ENCODE measurements at regions not wholly inside any gene's neighbourhood (a gene's known extent, or its start where the extent isn't known, plus 50 kb on each side); places are given as distances from the start of the nearest gene placed in this dataset.

GRCh38 chr11:69355346-69355940 is 61.5 kb downstream of the MYEOV start:
- no peak overlapping the region for H3K27ac ChIP-seq (ENCODE audit: low read depth in 1 of 2, low read length in 1 of 2)
- H3K36me3 ChIP-seq (ENCODE audit: control insufficient read depth in 2 of 2, insufficient read depth in 2 of 2, low read length in 1 of 2): no peaks in the 10 kb centered on the region
- DNase-seq (ENCODE audit: low read depth in 6 of 9, low spot score in 9 of 9): no peak
- no peak overlapping the region for H3K4me3 ChIP-seq (ENCODE audit: low read length in 2 of 2)
- H3K4me1 ChIP-seq (ENCODE audit: control insufficient read depth in 2 of 2, insufficient read depth in 2 of 2, low read length in 2 of 2): no peaks in the 10 kb centered on the region
- WGBS: 94% methylated on average over 10 of the region's 10 CpGs
- H3K9me3 ChIP-seq (ENCODE audit: control insufficient read depth in 2 of 2, insufficient read depth in 1 of 2, low read length in 1 of 2): peaks cover 2 to 3% of the 10 kb centered on the region in 2 donors
- H3K27me3 ChIP-seq (ENCODE audit: control insufficient read depth in 2 of 2, insufficient read depth in 1 of 2, low read length in 1 of 2): peaks cover 0 to 2% of the 10 kb centered on the region in 2 donors

- Histone ChIP-seq H3K9me3 (ENCODE audit: control insufficient read depth in 2 of 2, insufficient read depth in 1 of 2, low read length in 1 of 2) (peaks cover 2 to 3% of the 10 kb centered on the region in 2 donors), H3K27me3 (ENCODE audit: control insufficient read depth in 2 of 2, insufficient read depth in 1 of 2, low read length in 1 of 2) (peaks cover 0 to 2% of the 10 kb centered on the region in 2 donors), H3K4me1 (ENCODE audit: control insufficient read depth in 2 of 2, insufficient read depth in 2 of 2, low read length in 2 of 2) (no peaks in the 10 kb centered on the region), H3K27ac (ENCODE audit: low read depth in 1 of 2, low read length in 1 of 2) (no peak overlapping the region), H3K36me3 (ENCODE audit: control insufficient read depth in 2 of 2, insufficient read depth in 2 of 2, low read length in 1 of 2) (no peaks in the 10 kb centered on the region), H3K4me3 (ENCODE audit: low read length in 2 of 2) (no peak overlapping the region)
- no peak for DNase-seq (ENCODE audit: low read depth in 6 of 9, low spot score in 9 of 9)
- 94% methylated on average over 8 of the region's 8 CpGs for WGBS
Observed at GRCh38 chr11:69355959-69356702, 62.2 kb downstream of the MYEOV start.

GRCh38 chr11:69356703-69357457 is 62.9 kb downstream of the MYEOV start:
- DNase-seq (ENCODE audit: low read depth in 6 of 9, low spot score in 9 of 9): no peak
- Histone ChIP-seq H3K36me3 (ENCODE audit: control insufficient read depth in 2 of 2, insufficient read depth in 2 of 2, low read length in 1 of 2) (no peaks in the 10 kb centered on the region), H3K9me3 (ENCODE audit: control insufficient read depth in 2 of 2, insufficient read depth in 1 of 2, low read length in 1 of 2) (peaks cover 2 to 3% of the 10 kb centered on the region in 2 donors), H3K4me3 (ENCODE audit: low read length in 2 of 2) (no peak overlapping the region), H3K27me3 (ENCODE audit: control insufficient read depth in 2 of 2, insufficient read depth in 1 of 2, low read length in 1 of 2) (peaks cover 0 to 2% of the 10 kb centered on the region in 2 donors), H3K4me1 (ENCODE audit: control insufficient read depth in 2 of 2, insufficient read depth in 2 of 2, low read length in 2 of 2) (no peaks in the 10 kb centered on the region), H3K27ac (ENCODE audit: low read depth in 1 of 2, low read length in 1 of 2) (no peak overlapping the region)
- WGBS: 93% methylated on average over 15 of the region's 15 CpGs

- Histone ChIP-seq H3K27me3 (ENCODE audit: control insufficient read depth in 2 of 2, insufficient read depth in 1 of 2, low read length in 1 of 2) (peaks cover 0 to 2% of the 10 kb centered on the region in 2 donors), H3K4me3 (ENCODE audit: low read length in 2 of 2) (no peak overlapping the region), H3K4me1 (ENCODE audit: control insufficient read depth in 2 of 2, insufficient read depth in 2 of 2, low read length in 2 of 2) (no peaks in the 10 kb centered on the region), H3K27ac (ENCODE audit: low read depth in 1 of 2, low read length in 1 of 2) (no peak overlapping the region), H3K9me3 (ENCODE audit: control insufficient read depth in 2 of 2, insufficient read depth in 1 of 2, low read length in 1 of 2) (peaks cover 2 to 3% of the 10 kb centered on the region in 2 donors), H3K36me3 (ENCODE audit: control insufficient read depth in 2 of 2, insufficient read depth in 2 of 2, low read length in 1 of 2) (no peaks in the 10 kb centered on the region)
- WGBS: 92% methylated on average over 18 of the region's 18 CpGs
- DNase-seq (ENCODE audit: low read depth in 6 of 9, low spot score in 9 of 9): no peak
Observed at GRCh38 chr11:69357458-69358397, 63.8 kb downstream of the MYEOV start.

GRCh38 chr11:69358398-69359020 is 64.6 kb downstream of the MYEOV start:
- peaks cover 2 to 3% of the 10 kb centered on the region in 2 donors for H3K9me3 ChIP-seq (ENCODE audit: control insufficient read depth in 2 of 2, insufficient read depth in 1 of 2, low read length in 1 of 2)
- H3K27ac ChIP-seq (ENCODE audit: low read depth in 1 of 2, low read length in 1 of 2): no peak overlapping the region
- peaks cover 0 to 2% of the 10 kb centered on the region in 2 donors for H3K27me3 ChIP-seq (ENCODE audit: control insufficient read depth in 2 of 2, insufficient read depth in 1 of 2, low read length in 1 of 2)
- H3K4me3 ChIP-seq (ENCODE audit: low read length in 2 of 2): no peak overlapping the region
- no peaks in the 10 kb centered on the region for H3K4me1 ChIP-seq (ENCODE audit: control insufficient read depth in 2 of 2, insufficient read depth in 2 of 2, low read length in 2 of 2)
- no peaks in the 10 kb centered on the region for H3K36me3 ChIP-seq (ENCODE audit: control insufficient read depth in 2 of 2, insufficient read depth in 2 of 2, low read length in 1 of 2)
- no peak for DNase-seq (ENCODE audit: low read depth in 6 of 9, low spot score in 9 of 9)
- 95% methylated on average over 8 of the region's 8 CpGs for WGBS

- no peak overlapping the region for H3K27ac ChIP-seq (ENCODE audit: low read depth in 1 of 2, low read length in 1 of 2)
- DNase-seq (ENCODE audit: low read depth in 6 of 9, low spot score in 9 of 9): no peak
- WGBS: 92% methylated on average over 5 of the region's 5 CpGs
Observed at GRCh38 chr11:69359735-69360480, 66.0 kb downstream of the MYEOV start.

GRCh38 chr11:69360606-69361005 is 66.7 kb downstream of the MYEOV start:
- DNase-seq (ENCODE audit: low read depth in 6 of 9, low spot score in 9 of 9): no peak
- Histone ChIP-seq H3K36me3 (ENCODE audit: control insufficient read depth in 2 of 2, insufficient read depth in 2 of 2, low read length in 1 of 2) (no peaks in the 10 kb centered on the region), H3K4me3 (ENCODE audit: low read length in 2 of 2) (no peak overlapping the region), H3K27me3 (ENCODE audit: control insufficient read depth in 2 of 2, insufficient read depth in 1 of 2, low read length in 1 of 2) (no peaks in the 10 kb centered on the region), H3K9me3 (ENCODE audit: control insufficient read depth in 2 of 2, insufficient read depth in 1 of 2, low read length in 1 of 2) (peaks cover 2 to 3% of the 10 kb centered on the region in 2 donors), H3K27ac (ENCODE audit: low read depth in 1 of 2, low read length in 1 of 2) (no peak overlapping the region), H3K4me1 (ENCODE audit: control insufficient read depth in 2 of 2, insufficient read depth in 2 of 2, low read length in 2 of 2) (no peaks in the 10 kb centered on the region)
- 99% methylated on average over 3 of the region's 3 CpGs for WGBS

More at GRCh38 chr11:69359735-69360480, 66.0 kb downstream of the MYEOV start:
- Histone ChIP-seq H3K36me3 (ENCODE audit: control insufficient read depth in 2 of 2, insufficient read depth in 2 of 2, low read length in 1 of 2) (no peaks in the 10 kb centered on the region), H3K4me3 (ENCODE audit: low read length in 2 of 2) (no peak overlapping the region), H3K4me1 (ENCODE audit: control insufficient read depth in 2 of 2, insufficient read depth in 2 of 2, low read length in 2 of 2) (no peaks in the 10 kb centered on the region), H3K9me3 (ENCODE audit: control insufficient read depth in 2 of 2, insufficient read depth in 1 of 2, low read length in 1 of 2) (peaks cover 2 to 3% of the 10 kb centered on the region in 2 donors), H3K27me3 (ENCODE audit: control insufficient read depth in 2 of 2, insufficient read depth in 1 of 2, low read length in 1 of 2) (peaks cover 0 to 2% of the 10 kb centered on the region in 2 donors)

- 96% methylated on average over 6 of the region's 6 CpGs for WGBS
- Histone ChIP-seq H3K27ac (ENCODE audit: low read depth in 1 of 2, low read length in 1 of 2) (no peak overlapping the region), H3K9me3 (ENCODE audit: control insufficient read depth in 2 of 2, insufficient read depth in 1 of 2, low read length in 1 of 2) (peaks cover 2 to 3% of the 10 kb centered on the region in 2 donors), H3K36me3 (ENCODE audit: control insufficient read depth in 2 of 2, insufficient read depth in 2 of 2, low read length in 1 of 2) (no peaks in the 10 kb centered on the region), H3K4me3 (ENCODE audit: low read length in 2 of 2) (no peak overlapping the region), H3K4me1 (ENCODE audit: control insufficient read depth in 2 of 2, insufficient read depth in 2 of 2, low read length in 2 of 2) (no peaks in the 10 kb centered on the region), H3K27me3 (ENCODE audit: control insufficient read depth in 2 of 2, insufficient read depth in 1 of 2, low read length in 1 of 2) (no peaks in the 10 kb centered on the region)
- no peak for DNase-seq (ENCODE audit: low read depth in 6 of 9, low spot score in 9 of 9)
Observed at GRCh38 chr11:69361048-69361447, 67.1 kb downstream of the MYEOV start.

Measured in thymus (tissue), 11 donors.